ENCODE measurements at regions not wholly inside any gene's neighbourhood (a gene's known extent, or its start where the extent isn't known, plus 50 kb on each side); places are given as distances from the start of the nearest gene placed in this dataset.

DNA sequence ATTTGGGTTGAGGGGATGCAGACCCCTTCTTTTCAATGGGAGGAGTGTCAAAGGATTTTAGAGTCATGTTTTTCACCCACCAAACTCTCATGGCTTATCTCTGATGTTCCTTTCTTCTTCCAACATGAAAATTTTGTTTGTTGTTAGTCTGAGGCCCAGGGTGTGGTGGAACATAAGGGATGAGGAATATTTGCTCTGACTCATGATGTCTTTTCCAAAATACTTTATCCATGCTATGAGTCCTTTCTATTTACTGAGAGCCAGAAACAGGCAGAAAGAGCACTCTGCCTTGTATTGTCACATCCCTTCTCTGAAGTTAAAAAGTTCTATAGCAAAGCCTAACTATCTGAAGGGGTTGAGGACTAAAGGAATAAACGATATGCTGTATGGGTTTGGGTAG is 61.6 kb upstream of the GYPA start:
- FAIRE-seq, result no peak

DNA sequence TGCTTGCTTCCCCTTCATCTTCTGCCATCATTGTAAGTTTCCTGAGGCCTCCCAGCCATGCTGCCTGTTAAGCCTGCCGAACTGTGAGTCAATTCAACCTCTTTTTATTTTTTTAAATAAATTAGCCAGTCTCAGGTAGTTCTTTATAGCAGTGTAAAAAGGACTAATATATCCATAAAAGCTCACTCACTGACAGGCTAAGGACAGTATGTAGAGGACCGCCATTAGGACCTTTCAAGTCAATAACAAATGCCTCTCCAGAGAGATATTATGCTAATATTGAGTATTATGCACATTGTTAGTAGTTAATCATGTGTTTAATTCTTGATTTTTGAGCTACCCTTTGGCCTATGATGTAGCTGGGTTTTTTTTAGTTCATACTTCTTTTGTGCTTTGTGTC is 62.6 kb upstream of the GYPA start:
- DNase-seq (ENCODE audit: insufficient read length, low spot score) (no peak), FAIRE-seq (no peak)
- no peak for TF ChIP-seq SPI1 (IDR thresholded peaks at IDR 0.05; ENCODE audit: low read depth, low read length)
- no peak for TF ChIP-seq POLR2AphosphoS5 (IDR thresholded peaks at IDR 0.05; ENCODE audit: low read depth, low read length)
- TF ChIP-seq TAF1 (IDR thresholded peaks at IDR 0.05; ENCODE audit: low read depth, low read length), result no peak
- TF ChIP-seq POU2F2 (IDR thresholded peaks at IDR 0.05; ENCODE audit: low read depth, low read length), result no peak
- TF ChIP-seq PAX5 (IDR thresholded peaks at IDR 0.05; ENCODE audit: insufficient read depth, low read length, severe bottlenecking), result no peak
- TF ChIP-seq POLR2A (IDR thresholded peaks at IDR 0.05; ENCODE audit: low read depth, low read length), result no peak

More for the DNA sequence above, 61.6 kb upstream of the GYPA start:
- no peak for TF ChIP-seq SPI1 (IDR thresholded peaks at IDR 0.05; ENCODE audit: low read depth, low read length)
- no peak for TF ChIP-seq PAX5 (IDR thresholded peaks at IDR 0.05; ENCODE audit: insufficient read depth, low read length, severe bottlenecking)
- no peak for TF ChIP-seq POLR2AphosphoS5 (IDR thresholded peaks at IDR 0.05; ENCODE audit: low read depth, low read length)
- TF ChIP-seq POLR2A (IDR thresholded peaks at IDR 0.05; ENCODE audit: low read depth, low read length), result no peak
- no peak for TF ChIP-seq POU2F2 (IDR thresholded peaks at IDR 0.05; ENCODE audit: low read depth, low read length)
- TF ChIP-seq TAF1 (IDR thresholded peaks at IDR 0.05; ENCODE audit: low read depth, low read length), result no peak
- no peak for DNase-seq (ENCODE audit: insufficient read length, low spot score)

- DNase-seq (ENCODE audit: insufficient read length, low spot score) (no peak), FAIRE-seq (no peak)
- TF ChIP-seq POLR2AphosphoS5 (IDR thresholded peaks at IDR 0.05; ENCODE audit: low read depth, low read length) (no peak), SPI1 (IDR thresholded peaks at IDR 0.05; ENCODE audit: low read depth, low read length) (no peak), POLR2A (IDR thresholded peaks at IDR 0.05; ENCODE audit: low read depth, low read length) (no peak), PAX5 (IDR thresholded peaks at IDR 0.05; ENCODE audit: insufficient read depth, low read length, severe bottlenecking) (no peak), TAF1 (IDR thresholded peaks at IDR 0.05; ENCODE audit: low read depth, low read length) (no peak), POU2F2 (IDR thresholded peaks at IDR 0.05; ENCODE audit: low read depth, low read length) (no peak)
Observed at GRCh38 chr4:144204431-144204830, 63.9 kb upstream of the GYPA start.

- FAIRE-seq (no peak), DNase-seq (ENCODE audit: insufficient read length, low spot score) (no peak)
- no peak for TF ChIP-seq POU2F2 (IDR thresholded peaks at IDR 0.05; ENCODE audit: low read depth, low read length)
- no peak for TF ChIP-seq TAF1 (IDR thresholded peaks at IDR 0.05; ENCODE audit: low read depth, low read length)
- no peak for TF ChIP-seq PAX5 (IDR thresholded peaks at IDR 0.05; ENCODE audit: insufficient read depth, low read length, severe bottlenecking)
- TF ChIP-seq SPI1 (IDR thresholded peaks at IDR 0.05; ENCODE audit: low read depth, low read length), result no peak
- no peak for TF ChIP-seq POLR2AphosphoS5 (IDR thresholded peaks at IDR 0.05; ENCODE audit: low read depth, low read length)
- TF ChIP-seq POLR2A (IDR thresholded peaks at IDR 0.05; ENCODE audit: low read depth, low read length), result no peak
Observed at GRCh38 chr4:144206711-144207110, 66.2 kb upstream of the GYPA start.

- TF ChIP-seq POLR2AphosphoS5 (IDR thresholded peaks at IDR 0.05; ENCODE audit: low read depth, low read length), result no peak
- no peak for TF ChIP-seq SPI1 (IDR thresholded peaks at IDR 0.05; ENCODE audit: low read depth, low read length)
- no peak for TF ChIP-seq TAF1 (IDR thresholded peaks at IDR 0.05; ENCODE audit: low read depth, low read length)
- no peak for TF ChIP-seq POLR2A (IDR thresholded peaks at IDR 0.05; ENCODE audit: low read depth, low read length)
- TF ChIP-seq PAX5 (IDR thresholded peaks at IDR 0.05; ENCODE audit: insufficient read depth, low read length, severe bottlenecking), result no peak
- TF ChIP-seq POU2F2 (IDR thresholded peaks at IDR 0.05; ENCODE audit: low read depth, low read length), result no peak
Observed at GRCh38 chr4:144208074-144208473, 67.6 kb upstream of the GYPA start.

DNA sequence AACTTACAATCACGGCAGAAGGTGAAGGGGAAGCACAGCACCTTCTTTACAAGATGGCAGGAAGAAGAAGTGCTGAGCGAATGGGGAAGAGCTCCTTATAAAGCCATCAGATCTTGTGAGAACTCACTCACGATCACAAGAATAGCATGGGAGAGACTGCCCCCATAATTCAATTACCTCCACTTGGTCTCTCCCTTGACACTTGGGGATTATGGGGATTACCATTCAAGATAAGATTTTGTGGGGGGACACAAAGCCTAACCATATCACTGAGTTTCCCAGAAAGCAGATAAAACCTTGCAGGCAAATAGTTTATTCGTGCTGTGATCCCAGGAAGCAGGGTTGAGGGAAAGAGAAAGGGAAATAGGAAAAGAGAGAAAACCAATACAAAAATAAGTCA is 69.0 kb upstream of the GYPA start:
- FAIRE-seq, result no peak
- TF ChIP-seq TAF1 (IDR thresholded peaks at IDR 0.05; ENCODE audit: low read depth, low read length) (no peak), POLR2A (IDR thresholded peaks at IDR 0.05; ENCODE audit: low read depth, low read length) (no peak), SPI1 (IDR thresholded peaks at IDR 0.05; ENCODE audit: low read depth, low read length) (no peak), POU2F2 (IDR thresholded peaks at IDR 0.05; ENCODE audit: low read depth, low read length) (no peak), POLR2AphosphoS5 (IDR thresholded peaks at IDR 0.05; ENCODE audit: low read depth, low read length) (no peak), PAX5 (IDR thresholded peaks at IDR 0.05; ENCODE audit: insufficient read depth, low read length, severe bottlenecking) (no peak)

More at GRCh38 chr4:144208074-144208473, 67.6 kb upstream of the GYPA start:
- FAIRE-seq (no peak), DNase-seq (ENCODE audit: insufficient read length, low spot score) (no peak)

DNA sequence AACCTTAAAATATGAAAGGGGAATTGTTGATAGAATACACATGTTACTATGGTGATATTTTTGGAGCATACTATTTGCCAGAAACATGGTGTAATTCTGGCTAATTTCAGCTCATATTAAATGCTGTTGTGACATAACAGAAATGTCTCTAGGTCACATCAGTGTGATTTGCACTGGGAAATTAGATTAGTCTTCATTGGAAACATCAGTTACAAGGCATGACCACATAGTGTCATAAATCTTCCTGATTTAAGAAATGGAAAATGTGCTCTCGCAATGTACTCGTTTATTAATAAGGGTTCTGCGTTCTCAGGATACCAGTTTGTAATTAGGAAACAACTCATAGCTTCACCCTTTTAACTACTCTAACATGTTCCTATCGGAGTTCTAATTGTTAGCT is 72.9 kb upstream of the GYPA start:
- no peak for DNase-seq (ENCODE audit: insufficient read length, low spot score)
- TF ChIP-seq SPI1 (IDR thresholded peaks at IDR 0.05; ENCODE audit: low read depth, low read length) (no peak), POU2F2 (IDR thresholded peaks at IDR 0.05; ENCODE audit: low read depth, low read length) (no peak), PAX5 (IDR thresholded peaks at IDR 0.05; ENCODE audit: insufficient read depth, low read length, severe bottlenecking) (no peak), POLR2A (IDR thresholded peaks at IDR 0.05; ENCODE audit: low read depth, low read length) (no peak), TAF1 (IDR thresholded peaks at IDR 0.05; ENCODE audit: low read depth, low read length) (no peak), POLR2AphosphoS5 (IDR thresholded peaks at IDR 0.05; ENCODE audit: low read depth, low read length) (no peak)
- no peak for FAIRE-seq

More for the DNA sequence above, 69.0 kb upstream of the GYPA start:
- no peak for DNase-seq (ENCODE audit: insufficient read length, low spot score)

GRCh38 chr4:144223149-144223548 is 82.6 kb upstream of the GYPA start:
- TF ChIP-seq POLR2AphosphoS5 (IDR thresholded peaks at IDR 0.05; ENCODE audit: low read depth, low read length) (no peak), PAX5 (IDR thresholded peaks at IDR 0.05; ENCODE audit: insufficient read depth, low read length, severe bottlenecking) (no peak), POU2F2 (IDR thresholded peaks at IDR 0.05; ENCODE audit: low read depth, low read length) (no peak), TAF1 (IDR thresholded peaks at IDR 0.05; ENCODE audit: low read depth, low read length) (no peak), SPI1 (IDR thresholded peaks at IDR 0.05; ENCODE audit: low read depth, low read length) (no peak)
- no peak for FAIRE-seq
- DNase-seq (ENCODE audit: insufficient read length, low spot score), result no peak

GRCh38 chr4:144223661-144224060 is 83.1 kb upstream of the GYPA start:
- no peak for FAIRE-seq
- TF ChIP-seq SPI1 (IDR thresholded peaks at IDR 0.05; ENCODE audit: low read depth, low read length) (no peak), PAX5 (IDR thresholded peaks at IDR 0.05; ENCODE audit: insufficient read depth, low read length, severe bottlenecking) (no peak), POLR2A (IDR thresholded peaks at IDR 0.05; ENCODE audit: low read depth, low read length) (no peak), POU2F2 (IDR thresholded peaks at IDR 0.05; ENCODE audit: low read depth, low read length) (no peak), TAF1 (IDR thresholded peaks at IDR 0.05; ENCODE audit: low read depth, low read length) (no peak), POLR2AphosphoS5 (IDR thresholded peaks at IDR 0.05; ENCODE audit: low read depth, low read length) (no peak)
- no peak for DNase-seq (ENCODE audit: insufficient read length, low spot score)

- no peak for FAIRE-seq
- TF ChIP-seq POU2F2 (IDR thresholded peaks at IDR 0.05; ENCODE audit: low read depth, low read length) (no peak), PAX5 (IDR thresholded peaks at IDR 0.05; ENCODE audit: insufficient read depth, low read length, severe bottlenecking) (no peak), SPI1 (IDR thresholded peaks at IDR 0.05; ENCODE audit: low read depth, low read length) (no peak)
- DNase-seq (ENCODE audit: insufficient read length, low spot score), result no peak
Observed at GRCh38 chr4:144259285-144259684, 118.8 kb upstream of the GYPA start.
